ENCODE measurements at regions not wholly inside any gene's neighbourhood (a gene's known extent, or its start where the extent isn't known, plus 50 kb on each side); places are given as distances from the start of the nearest gene placed in this dataset.

GRCh38 chr2:81648806-81649205 is 1344.3 kb upstream of the LRRTM1 start:
- Histone ChIP-seq H3K4me2 (ENCODE audit: insufficient read depth, low read length) (no peak overlapping the region), H3K9me3 (ENCODE audit: insufficient read depth, low read length, severe bottlenecking) (no peaks in the 10 kb centered on the region), H3K79me2 (ENCODE audit: insufficient read depth, low read length) (no peaks in the 10 kb centered on the region), H2AFZ (ENCODE audit: low read depth, low read length) (no peak overlapping the region), H3K27ac (ENCODE audit: low read length) (no peak overlapping the region), H4K20me1 (ENCODE audit: insufficient read depth, low read length) (no peaks in the 10 kb centered on the region), H3K9ac (ENCODE audit: low read depth, low read length) (no peak overlapping the region), H3K4me1 (ENCODE audit: insufficient read depth, low read length) (no peaks in the 10 kb centered on the region), H3K36me3 (ENCODE audit: insufficient read depth, low read length) (no peaks in the 10 kb centered on the region), H3K4me3 (ENCODE audit: low read depth in 1 of 2, low read length in 2 of 2) (no peak overlapping the region), H3K27me3 (ENCODE audit: insufficient read depth, low read length, poor library complexity) (no peaks in the 10 kb centered on the region)
- DNase-seq = no peak
- ATAC-seq (ENCODE audit: insufficient read depth, low read depth) = no peak
- no peak for TF ChIP-seq CTCF (IDR thresholded peaks at IDR 0.05; ENCODE audit: borderline replicate concordance, extremely low read depth, low read length, poor library complexity, severe bottlenecking)
- TF ChIP-seq EZH2 (IDR thresholded peaks at IDR 0.05; ENCODE audit: borderline replicate concordance, low read depth, low read length, severe bottlenecking) = no peak

- no peak for DNase-seq
- H3K27ac ChIP-seq (ENCODE audit: low read length) = no peak overlapping the region
- no peak overlapping the region for H3K4me3 ChIP-seq (ENCODE audit: low read depth in 1 of 2, low read length in 2 of 2)
- no peaks in the 10 kb centered on the region for H3K79me2 ChIP-seq (ENCODE audit: insufficient read depth, low read length)
- no peaks in the 10 kb centered on the region for H3K4me1 ChIP-seq (ENCODE audit: insufficient read depth, low read length)
- H3K4me2 ChIP-seq (ENCODE audit: insufficient read depth, low read length) = no peak overlapping the region
- H3K9me3 ChIP-seq (ENCODE audit: insufficient read depth, low read length, severe bottlenecking) = no peaks in the 10 kb centered on the region
- no peaks in the 10 kb centered on the region for H4K20me1 ChIP-seq (ENCODE audit: insufficient read depth, low read length)
- H3K36me3 ChIP-seq (ENCODE audit: insufficient read depth, low read length) = no peaks in the 10 kb centered on the region
- no peaks in the 10 kb centered on the region for H3K27me3 ChIP-seq (ENCODE audit: insufficient read depth, low read length, poor library complexity)
- TF ChIP-seq EZH2 (IDR thresholded peaks at IDR 0.05; ENCODE audit: borderline replicate concordance, low read depth, low read length, severe bottlenecking) = no peak
- TF ChIP-seq CTCF (IDR thresholded peaks at IDR 0.05; ENCODE audit: borderline replicate concordance, extremely low read depth, low read length, poor library complexity, severe bottlenecking) = no peak
- no peak overlapping the region for H3K9ac ChIP-seq (ENCODE audit: low read depth, low read length)
- ATAC-seq (ENCODE audit: insufficient read depth, low read depth) = no peak
- no peak overlapping the region for H2AFZ ChIP-seq (ENCODE audit: low read depth, low read length)
Measured at GRCh38 chr2:81648370-81648769, 1343.8 kb upstream of the LRRTM1 start.

GRCh38 chr2:81647715-81648230 is 1343.2 kb upstream of the LRRTM1 start:
- no peak overlapping the region for H3K9ac ChIP-seq (ENCODE audit: low read depth, low read length)
- no peaks in the 10 kb centered on the region for H3K79me2 ChIP-seq (ENCODE audit: insufficient read depth, low read length)
- no peak for DNase-seq
- H2AFZ ChIP-seq (ENCODE audit: low read depth, low read length) = no peak overlapping the region
- no peak overlapping the region for H3K4me2 ChIP-seq (ENCODE audit: insufficient read depth, low read length)
- H3K27ac ChIP-seq (ENCODE audit: low read length) = no peak overlapping the region
- no peaks in the 10 kb centered on the region for H3K4me1 ChIP-seq (ENCODE audit: insufficient read depth, low read length)
- H3K36me3 ChIP-seq (ENCODE audit: insufficient read depth, low read length) = no peaks in the 10 kb centered on the region
- no peak for ATAC-seq (ENCODE audit: insufficient read depth, low read depth)
- H3K9me3 ChIP-seq (ENCODE audit: insufficient read depth, low read length, severe bottlenecking) = no peaks in the 10 kb centered on the region
- no peaks in the 10 kb centered on the region for H4K20me1 ChIP-seq (ENCODE audit: insufficient read depth, low read length)
- no peak for TF ChIP-seq EZH2 (IDR thresholded peaks at IDR 0.05; ENCODE audit: borderline replicate concordance, low read depth, low read length, severe bottlenecking)
- no peak for TF ChIP-seq CTCF (IDR thresholded peaks at IDR 0.05; ENCODE audit: borderline replicate concordance, extremely low read depth, low read length, poor library complexity, severe bottlenecking)
- no peaks in the 10 kb centered on the region for H3K27me3 ChIP-seq (ENCODE audit: insufficient read depth, low read length, poor library complexity)
- H3K4me3 ChIP-seq (ENCODE audit: low read depth in 1 of 2, low read length in 2 of 2) = no peak overlapping the region
